Stimulated activated CD4-positive, alpha-beta T cell treated with anti-CD3 and anti-CD28 coated beads, Interleukin-15, amount 100 ng/mL, for 48 hours (primary cell): ENCODE measurements at regions not wholly inside any gene's neighbourhood (a gene's known extent, or its start where the extent isn't known, plus 50 kb on each side); places are given as distances from the start of the nearest gene placed in this dataset.

Experiments
- DNase-seq, 2 donors: peaks; one replicate each; pipeline ENCODE4 v3.0.0-alpha.2; 2020; ENCODE audit warnings: low read depth in 2 of 2

DNA sequence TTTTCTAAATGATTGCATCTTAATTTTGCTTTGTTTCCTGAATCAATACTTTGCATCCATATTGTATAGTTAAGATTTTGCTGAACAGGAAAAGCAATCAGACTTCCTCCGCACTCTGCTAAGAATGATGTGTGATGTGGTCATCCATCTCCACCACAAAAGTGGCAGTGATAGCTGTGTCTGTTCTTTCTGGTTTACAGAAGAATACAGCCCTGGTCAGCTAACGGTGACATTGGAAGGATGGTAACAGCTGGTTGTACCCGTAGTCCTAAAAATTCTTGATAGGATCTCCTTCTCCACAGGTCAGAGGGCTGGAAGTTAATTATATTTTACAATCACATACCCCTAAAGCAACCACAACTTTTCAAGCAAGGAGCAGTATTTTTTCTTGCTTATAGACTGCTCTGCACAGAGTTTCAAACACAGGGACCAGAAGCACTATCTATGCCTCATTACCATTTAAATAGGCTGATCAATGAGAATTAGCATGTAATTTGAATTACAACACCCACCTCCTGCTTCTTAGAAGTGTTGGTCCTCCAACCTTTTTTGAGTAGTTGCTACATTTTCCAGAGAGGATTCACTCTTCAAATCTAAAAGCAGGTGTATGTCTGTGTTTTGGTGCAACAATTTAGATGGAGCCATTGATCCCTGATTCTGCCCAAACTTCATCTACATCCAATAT is 1191.9 kb upstream of the NUDT12 start:
- no peak for DNase-seq

DNA sequence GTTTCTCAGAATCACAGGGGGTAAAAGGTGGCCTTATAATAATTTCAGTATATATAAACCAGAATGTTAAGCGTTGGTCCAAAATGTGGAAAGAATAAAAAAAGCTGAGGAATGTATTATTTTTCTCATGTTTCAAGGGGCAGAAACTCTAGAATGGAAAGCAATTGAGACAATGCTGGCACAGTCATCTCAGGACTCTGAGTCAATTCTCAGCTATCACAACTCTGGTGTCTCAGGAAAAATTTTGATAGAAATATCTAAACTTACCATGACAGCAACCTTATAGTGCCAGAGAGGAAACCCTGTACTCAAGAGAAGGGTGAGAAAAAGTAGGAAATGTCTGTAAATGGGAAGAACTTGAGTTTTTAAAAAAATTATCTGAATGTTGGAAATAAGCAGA is 1189.4 kb upstream of the NUDT12 start:
- no peak for DNase-seq

DNA sequence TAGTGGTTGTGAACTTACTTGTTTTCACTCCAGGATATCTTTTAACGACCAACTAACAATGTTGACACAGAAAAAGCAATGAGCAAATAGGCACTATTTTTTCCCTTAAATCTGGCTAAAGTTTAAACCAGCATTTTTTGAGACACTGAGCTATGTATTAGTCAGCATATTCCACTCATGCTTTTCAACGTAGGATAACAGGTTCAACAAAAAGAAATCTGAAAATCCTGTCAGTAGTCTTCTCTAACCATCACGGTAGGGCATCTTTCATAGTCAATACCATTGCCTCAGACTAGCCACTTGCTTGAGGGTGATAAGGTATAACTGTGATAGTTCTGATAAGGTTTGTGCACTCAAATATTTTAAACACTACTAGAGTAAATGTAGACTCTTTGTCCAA is 1177.3 kb upstream of the NUDT12 start:
- DNase-seq, result no peak

DNA sequence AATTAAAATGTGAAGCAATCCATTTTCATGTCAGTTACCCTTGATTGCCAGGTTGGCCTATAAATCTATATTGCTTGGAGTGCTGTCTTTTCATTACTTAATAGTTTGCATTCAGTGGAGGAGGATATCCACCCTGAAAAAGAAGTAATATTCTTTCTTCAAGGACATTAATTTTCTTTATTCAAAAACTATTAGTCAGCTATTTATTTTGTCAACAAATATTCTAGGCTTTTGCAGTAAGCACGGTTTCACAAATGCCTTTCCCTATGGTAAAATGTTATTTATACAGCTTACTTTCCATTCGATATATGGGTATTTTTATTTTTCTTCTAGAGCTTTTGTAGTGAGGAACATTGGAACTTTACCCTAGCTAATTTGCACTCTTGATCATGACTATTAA is 1176.9 kb upstream of the NUDT12 start:
- DNase-seq, result no peak

DNA sequence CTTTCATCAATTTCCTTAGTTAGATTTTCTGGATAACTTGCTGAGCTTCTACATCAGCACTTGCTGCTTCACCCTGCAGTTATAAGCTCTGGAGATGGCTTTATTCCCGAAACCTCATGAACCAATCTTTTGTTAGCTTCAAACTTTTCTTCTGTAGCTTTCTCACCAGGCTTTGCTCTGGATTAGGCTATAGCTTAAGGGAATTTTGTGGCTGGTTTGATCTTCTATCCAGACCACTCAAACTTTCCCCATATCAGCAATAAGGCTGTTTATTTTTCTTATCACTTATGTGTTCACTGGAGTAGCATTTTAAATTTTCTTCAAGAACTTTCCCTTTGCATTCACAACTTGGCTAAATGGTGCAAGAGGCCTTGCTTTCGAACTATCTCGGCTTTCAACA is 1173.5 kb upstream of the NUDT12 start:
- no peak for DNase-seq

DNA sequence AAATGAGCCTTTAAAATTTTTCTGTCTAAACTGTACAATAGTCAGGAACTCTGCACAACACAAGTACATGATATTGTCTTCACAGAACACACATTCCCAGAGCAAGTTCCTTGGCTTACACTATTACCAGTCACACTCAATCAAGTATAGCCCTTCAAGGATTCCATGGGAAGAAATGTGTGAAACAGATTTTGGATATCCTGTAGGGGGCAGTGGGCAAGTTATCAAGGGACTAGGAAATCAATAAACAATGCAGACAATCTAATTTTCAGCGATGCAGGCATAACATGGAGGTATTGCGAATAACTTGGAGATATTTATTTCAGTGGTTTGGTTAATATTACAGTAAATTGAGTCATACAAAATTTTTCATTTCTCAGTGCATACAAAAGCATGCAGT is 1171.5 kb upstream of the NUDT12 start:
- no peak for DNase-seq

DNA sequence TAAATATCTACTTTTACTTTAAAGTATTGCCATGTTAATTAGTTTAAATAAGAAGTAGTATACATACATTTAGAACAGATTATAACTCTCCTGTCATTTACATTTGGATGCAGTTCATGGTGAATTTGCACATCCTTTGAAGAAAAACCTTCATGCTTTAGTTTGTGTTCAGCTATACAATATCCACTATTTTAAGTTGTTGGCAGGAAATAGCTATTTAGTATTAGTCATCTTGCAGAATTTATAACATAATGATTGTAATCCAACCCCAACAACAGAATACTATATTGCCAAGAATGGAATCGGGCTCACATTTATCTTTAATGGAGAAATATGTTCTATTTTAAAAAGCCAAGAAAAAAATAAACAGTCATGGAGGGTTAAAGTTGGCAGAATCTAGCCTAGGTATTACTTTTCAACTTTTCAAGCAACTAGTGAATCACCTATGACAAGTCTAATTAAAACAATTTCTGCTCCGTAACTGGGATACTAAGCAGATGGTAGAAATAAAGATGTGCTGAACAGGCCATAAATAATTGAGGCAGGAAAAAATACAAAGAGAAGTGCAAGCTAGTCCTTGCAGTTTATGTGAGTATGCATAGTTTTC is 1170.6 kb upstream of the NUDT12 start:
- no peak for DNase-seq

DNA sequence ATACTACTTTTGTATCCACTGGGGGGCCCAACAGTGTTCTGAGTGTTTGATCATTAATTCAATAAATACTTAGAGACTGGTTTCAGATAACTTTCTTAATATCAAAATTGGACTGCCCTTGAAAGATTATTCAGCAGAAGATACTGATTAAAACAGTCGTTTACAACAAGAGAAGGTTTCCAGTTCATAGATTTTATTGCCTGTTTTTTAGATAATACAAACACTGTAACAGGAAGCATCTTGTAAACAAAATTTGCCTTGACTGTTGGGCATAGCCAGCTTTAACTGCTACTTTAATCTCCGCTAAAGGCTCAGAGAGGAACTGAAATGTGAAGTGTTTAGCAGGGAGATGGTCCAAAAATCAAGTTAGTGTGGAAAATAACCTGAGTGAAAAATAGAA is 1168.7 kb upstream of the NUDT12 start:
- no peak for DNase-seq

DNA sequence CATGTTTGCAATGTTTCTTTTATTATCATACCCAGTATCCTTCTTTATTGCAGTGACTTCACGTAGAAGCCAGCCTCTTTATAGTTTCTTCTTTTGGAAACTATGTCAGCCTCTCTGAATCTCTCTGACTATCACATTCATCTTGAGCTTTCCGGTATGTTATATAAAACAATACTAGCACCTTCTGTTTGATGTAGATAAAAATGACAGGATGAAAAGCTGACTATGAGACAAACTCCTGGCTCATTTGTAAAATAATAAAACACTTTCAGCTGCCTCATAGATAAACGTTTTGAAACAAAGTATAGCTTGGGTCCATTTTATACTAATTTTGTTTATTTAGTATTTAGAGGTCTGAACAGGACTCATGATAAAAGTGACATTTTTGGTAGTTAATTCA is 1145.4 kb upstream of the NUDT12 start:
- no peak for DNase-seq

DNA sequence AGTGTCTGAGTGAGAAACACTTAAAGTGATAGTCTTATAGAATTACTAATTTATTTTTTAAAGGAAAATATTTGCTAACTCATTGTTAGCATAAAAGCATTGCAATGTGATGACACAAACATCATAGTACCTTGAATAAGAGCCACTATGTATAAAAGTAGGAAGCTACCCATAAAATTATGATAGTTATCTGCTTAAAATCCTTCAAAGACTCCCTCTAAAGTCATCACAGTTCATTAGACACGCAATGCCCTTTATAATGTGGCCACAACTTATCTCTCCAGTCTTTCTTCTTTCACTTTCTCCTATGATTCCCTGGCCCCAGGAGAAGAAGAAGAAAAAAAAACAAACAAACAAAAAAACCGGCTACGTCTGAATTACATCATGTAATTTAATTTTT is 1144.0 kb upstream of the NUDT12 start:
- no peak for DNase-seq

DNA sequence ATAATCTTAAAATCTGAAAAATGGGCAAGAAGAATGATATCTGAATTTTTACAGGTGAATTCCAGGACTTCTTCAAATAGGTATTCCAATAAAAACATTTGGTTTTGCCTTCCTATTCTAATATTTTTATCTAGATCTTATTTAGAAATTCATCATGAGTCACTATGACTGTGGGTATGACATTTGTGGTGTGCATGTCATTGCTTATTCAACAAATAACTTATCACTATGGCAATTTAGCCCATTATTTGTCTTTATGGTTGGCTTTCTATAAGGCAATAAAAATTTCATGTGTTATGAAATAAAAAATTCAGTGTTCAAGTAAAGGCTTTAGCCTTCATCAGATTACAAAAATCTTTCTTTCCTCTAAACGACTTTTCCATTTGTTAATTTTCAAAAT is 1139.6 kb upstream of the NUDT12 start:
- DNase-seq, result no peak

DNA sequence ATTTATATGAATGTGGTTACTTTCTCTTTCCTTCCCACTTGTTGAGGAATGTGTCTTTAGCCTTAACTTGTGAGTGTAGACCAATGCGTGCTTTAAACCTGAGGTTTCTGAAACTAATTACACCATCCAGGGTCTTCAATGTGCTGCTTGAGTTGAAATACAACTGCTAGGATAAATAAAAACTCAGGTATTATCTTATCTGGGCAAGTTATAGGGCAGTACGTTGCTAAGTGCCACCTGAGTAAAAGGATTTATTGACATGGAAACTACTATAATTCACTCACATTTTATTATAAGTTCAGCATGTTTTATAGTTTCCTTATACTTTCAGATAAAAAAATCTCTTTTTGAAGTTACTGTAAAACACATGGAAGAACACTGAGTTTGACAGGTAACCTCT is 1136.8 kb upstream of the NUDT12 start:
- no peak for DNase-seq

DNA sequence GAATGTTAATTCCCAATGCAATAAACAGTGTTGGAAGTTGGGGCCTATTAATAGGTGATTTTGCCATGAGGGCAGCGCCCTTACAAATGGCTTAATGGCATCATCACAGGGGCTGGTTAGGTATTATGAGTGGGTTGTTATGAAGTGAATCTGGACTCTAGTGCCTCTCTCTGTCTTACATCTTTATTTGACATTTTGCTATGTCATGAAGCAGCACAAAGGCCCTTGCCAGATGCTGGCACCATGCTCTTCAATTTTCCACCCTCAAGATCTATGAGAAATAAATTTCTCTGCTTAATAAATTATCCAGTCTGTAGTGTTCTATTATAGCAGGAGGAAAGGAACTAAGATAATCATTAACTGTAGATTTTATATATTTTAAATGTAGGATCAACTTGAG is 1098.7 kb upstream of the NUDT12 start:
- no peak for DNase-seq

DNA sequence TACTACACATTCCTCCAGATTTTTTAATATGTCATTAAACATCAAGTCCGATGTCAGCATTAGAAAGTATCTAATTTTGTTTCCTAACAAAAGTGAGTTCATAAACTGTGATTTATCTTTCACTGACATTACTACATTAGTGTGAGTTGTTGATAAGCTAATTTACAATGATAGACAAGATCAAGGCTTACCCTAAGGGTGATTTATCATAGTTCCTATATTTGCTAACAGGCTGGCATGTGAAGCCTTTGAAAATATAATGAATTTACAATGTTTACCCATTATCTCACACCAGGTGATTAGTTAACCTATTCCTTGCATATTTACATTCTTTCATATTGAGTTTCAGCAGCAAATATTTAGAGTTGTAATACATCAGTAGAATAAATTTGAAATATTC is 1096.9 kb upstream of the NUDT12 start:
- DNase-seq, result no peak

DNA sequence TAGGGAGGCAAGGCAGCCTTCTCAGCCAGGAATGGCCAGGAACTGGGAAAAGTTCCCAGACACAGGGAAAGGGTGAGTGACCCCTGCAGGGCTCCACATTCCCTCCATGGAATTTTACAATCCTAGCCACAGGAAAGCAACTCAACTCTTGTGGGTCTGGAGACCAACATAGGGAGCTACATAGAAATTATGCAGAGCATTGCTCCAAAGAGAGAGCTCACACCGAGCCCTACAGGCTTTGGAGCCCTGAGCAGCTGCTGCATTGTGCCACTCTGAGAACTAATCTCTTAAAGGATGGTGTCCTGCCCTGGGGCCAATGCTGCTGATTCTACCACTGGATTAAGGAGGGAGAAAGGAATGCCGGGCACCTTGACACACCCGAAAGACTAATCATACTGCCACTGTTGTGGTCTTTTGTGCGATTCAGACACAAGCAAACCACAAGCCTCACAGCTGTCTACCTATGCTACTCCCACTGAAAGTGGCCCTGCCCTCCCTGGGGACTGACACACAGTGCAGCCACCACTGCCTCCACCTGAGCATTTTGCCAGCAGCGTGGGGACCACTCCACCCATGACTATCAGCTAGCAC is 1089.8 kb upstream of the NUDT12 start:
- DNase-seq, result no peak

DNA sequence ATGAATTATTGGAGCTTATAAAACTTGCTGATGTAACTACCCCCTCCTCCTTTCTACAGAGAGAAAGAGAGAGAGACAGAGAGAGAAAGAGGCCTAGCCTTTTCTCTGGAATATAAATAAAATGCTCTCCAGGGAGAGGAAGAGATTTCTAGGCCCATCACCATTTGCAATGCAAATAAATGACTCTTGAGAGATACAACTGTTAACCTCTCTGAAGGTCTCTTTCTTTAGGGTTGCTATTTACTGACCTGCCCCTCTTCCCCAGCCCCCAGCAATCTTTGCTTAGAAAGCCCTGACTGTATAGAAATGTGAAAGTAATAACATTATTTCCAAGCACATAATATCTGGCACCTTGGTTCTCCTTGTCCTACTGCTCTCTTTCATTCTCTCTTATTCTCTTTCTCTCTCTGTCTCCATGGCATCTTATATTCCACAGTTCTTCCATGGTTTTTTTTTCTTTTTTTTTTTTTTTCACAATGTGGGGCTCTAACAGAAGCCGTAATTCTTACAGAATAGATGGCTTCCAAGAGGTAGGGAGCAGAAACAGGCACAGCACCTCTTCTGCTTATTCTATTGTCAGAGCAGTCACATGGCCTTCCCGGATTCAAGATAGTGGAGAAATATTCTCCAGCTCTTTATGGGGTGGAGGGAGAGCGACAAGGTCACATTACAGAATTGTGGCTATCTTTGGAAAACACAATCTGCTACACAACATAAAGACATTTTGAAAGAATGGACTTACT is 1087.9 kb upstream of the NUDT12 start:
- no peak for DNase-seq

DNA sequence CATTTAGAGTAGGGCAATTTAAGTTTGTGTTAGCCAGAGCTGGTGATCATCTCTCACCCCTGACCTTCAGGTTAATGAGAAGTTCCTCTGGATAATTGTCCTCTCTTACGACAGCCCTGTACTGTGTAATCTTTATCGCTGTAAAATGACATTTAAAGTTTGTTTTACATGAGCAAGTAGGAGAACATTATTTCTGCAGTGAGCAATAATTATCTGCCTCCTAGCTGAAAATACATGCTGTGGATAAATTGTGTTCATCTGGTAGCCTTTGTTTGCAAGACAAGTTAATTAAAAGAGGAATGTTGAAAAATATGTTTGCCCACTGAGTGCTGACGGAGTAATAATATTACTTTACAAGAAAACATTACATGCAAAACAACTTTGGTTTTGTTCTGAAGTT is 1083.8 kb upstream of the NUDT12 start:
- DNase-seq, result no peak

DNA sequence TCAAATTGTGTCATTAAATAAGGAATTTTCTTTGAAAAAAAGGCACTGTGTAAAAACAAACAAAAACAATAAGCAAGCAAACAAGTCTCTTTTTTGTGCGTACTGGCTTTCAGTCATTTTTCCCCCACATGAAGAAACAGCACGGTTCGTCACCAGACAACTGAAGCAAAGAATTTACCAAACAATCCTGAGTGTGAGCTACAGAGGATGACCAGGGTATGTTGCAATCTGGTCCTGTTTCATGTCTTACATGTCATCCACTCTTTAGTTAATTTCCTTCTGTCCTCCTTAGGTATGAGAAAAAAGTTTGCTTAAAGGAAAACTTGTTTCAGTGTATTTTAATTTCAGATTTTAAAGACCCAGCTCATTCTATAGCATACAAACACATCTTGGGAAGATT is 1080.7 kb upstream of the NUDT12 start:
- no peak for DNase-seq

DNA sequence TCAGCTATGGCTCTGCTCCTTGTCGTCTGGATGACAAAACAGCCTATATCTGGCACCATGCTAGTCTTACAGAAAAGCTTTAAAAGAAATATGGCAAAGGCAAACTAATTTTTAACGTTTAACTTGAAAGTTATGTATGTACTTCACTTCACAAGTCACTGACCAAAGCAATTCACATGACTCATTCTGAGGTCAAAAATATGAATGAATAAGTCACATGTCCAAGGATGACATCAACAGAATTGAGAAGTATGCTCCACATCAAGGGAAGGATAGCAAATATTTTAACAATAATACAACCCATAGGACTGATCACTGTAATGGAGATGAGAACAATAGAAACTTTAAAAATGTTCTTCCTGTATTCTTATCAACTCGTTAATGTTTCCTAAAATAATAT is 1072.6 kb upstream of the NUDT12 start:
- no peak for DNase-seq

DNA sequence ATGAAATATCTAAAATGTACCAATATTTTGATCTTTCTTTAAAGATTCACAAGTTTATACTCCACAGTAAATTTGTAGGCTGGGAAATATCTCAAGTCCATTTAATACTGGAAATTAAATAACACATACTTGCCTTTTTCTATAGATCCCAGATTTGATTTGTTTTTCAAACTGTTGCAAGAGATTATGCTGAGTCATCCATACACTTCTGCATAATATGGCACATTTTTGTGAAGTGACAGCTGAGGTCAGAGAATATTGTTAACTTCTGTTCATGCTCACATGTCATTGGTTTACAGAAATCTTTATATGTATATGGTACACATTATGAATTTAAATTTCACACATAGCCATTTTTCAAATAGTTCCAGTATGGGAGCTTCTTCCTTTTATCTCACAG is 1066.3 kb upstream of the NUDT12 start:
- DNase-seq, result no peak

DNA sequence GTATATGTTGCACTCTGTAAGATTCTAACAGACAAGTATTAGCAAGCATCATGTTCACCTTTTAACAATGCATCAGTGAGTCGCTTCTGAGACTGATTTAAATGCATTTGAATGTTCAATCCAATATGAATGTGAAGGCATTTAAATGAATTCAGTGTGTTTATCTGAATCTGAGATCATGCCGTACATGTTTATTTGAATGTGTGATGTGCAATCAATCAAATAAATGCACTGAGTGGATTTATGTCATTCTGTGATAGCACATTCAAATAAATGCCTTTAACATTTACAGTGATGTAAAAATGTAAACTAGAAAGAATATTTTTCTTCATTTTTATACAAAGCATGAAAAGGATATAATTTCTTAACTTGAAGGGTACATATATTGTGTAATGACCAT is 1063.5 kb upstream of the NUDT12 start:
- no peak for DNase-seq

DNA sequence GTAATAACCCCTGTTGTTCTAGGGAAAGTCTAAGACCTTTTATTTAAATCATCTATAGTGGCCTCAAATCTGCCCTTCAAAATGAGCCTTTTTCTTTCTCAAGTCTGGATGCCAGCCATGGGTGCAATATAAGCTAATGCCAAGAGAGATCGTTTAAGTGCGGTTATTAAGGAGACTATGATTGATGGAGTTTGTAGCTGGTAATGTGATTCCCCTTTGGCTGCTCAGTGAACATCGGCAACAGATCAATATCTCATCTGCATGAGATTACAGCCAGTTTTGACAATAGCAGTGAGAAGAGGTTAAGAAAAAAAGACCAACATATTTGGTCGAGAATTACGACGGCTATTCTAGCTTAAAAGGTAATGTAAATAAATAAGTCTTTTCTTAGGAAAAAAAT is 1049.4 kb upstream of the NUDT12 start:
- DNase-seq, result no peak

DNA sequence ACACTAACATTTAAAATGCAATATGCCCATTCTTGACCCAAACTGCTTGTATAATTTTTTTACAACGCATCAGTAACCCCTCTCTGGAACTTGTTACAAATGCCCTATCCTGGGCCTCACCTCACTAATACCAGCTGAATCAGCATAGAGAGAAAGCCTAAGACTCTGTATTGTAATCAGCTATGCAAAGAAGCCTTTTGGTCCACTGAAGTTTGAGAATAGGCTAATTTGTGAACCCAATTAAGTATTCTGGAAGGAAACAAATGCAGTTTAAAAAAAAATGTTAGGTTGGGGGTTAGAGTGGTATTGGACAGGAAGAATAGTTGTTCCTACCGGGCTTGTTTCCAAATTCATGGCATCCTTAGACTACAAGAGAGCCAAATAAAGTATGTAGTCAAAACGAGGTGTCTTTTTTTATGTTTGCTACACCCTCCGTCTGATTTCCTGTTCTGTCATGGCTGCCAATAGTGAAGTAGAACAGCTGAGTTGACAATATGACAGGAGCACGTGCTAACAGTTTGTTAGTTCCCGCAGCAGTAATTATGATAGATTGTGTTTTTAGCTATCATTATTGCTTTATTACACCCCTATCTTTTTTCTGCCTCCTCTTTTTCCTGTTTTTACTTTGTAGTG is 1048.7 kb upstream of the NUDT12 start:
- no peak for DNase-seq
